IMR-90 (cell line): ENCODE measurements at regions not wholly inside any gene's neighbourhood (a gene's known extent, or its start where the extent isn't known, plus 50 kb on each side); places are given as distances from the start of the nearest gene placed in this dataset.

ENCODE experiments used
- ATAC-seq: fragments of 200-7000 bp; cut with Tn5 transposase; 2 replicates; pipeline ENCODE4 v1.9.1; 2020; ENCODE audit warnings: low read depth, mild to moderate bottlenecking, moderate library complexity
- BruUV-seq: library from RNA; stranded (reverse); fragments of 400-500 nt; replicated peaks from 2 replicates; lab custom pipeline; 2021; lab: Mats Ljungman, UMichigan
- CTCF ChIA-PET: fragments of 300-600 bp; formaldehyde crosslinking; extraction: SDS; loops from one replicate; lab custom pipeline; 2021; ENCODE audit warnings: antibody characterized with exemption; lab: Yijun Ruan, JAX
- POLR2A ChIA-PET: fragments of 300-600 bp; sonication (Branson Sonifier 250); formaldehyde crosslinking; loops from one replicate; lab custom pipeline; 2022; ENCODE audit warnings: antibody characterized with exemption; ENCODE audit not compliant: unreplicated experiment; lab: Charles Lee
- DNase-seq: peaks from one replicate; pipeline ENCODE4 v3.0.0; 2013
- H2AFZ ChIP-seq: replicated peaks from 2 replicates; pipeline ENCODE3; 2013; ENCODE audit warnings: low read length, mild to moderate bottlenecking; ENCODE audit not compliant: poor library complexity
- H2AK5ac ChIP-seq: 2 replicates; pipeline ENCODE4 v1.6.1; 2013; ENCODE audit warnings: low read depth, low read length, inconsistent platforms
- H2AK9ac ChIP-seq: replicated peaks from 2 replicates; pipeline ENCODE3; 2013; ENCODE audit warnings: mild to moderate bottlenecking, low read depth, low read length, moderate library complexity; ENCODE audit not compliant: poor library complexity
- H2BK120ac ChIP-seq: 2 replicates; pipeline ENCODE4 v1.6.1; 2013; ENCODE audit warnings: low read depth, low read length, inconsistent platforms
- H2BK15ac ChIP-seq: 3 replicates; pipeline ENCODE4 v1.6.1; 2013; ENCODE audit warnings: low read depth, low read length, inconsistent platforms
- H2BK20ac ChIP-seq: 2 replicates; pipeline ENCODE4 v1.6.1; 2013; ENCODE audit warnings: low read depth, mild to moderate bottlenecking, inconsistent platforms, low read length, moderate library complexity
- H2BK5ac ChIP-seq: 2 replicates; pipeline ENCODE4 v1.6.1; 2013; ENCODE audit warnings: mild to moderate bottlenecking, low read depth, low read length, inconsistent platforms; ENCODE audit not compliant: poor library complexity, severe bottlenecking
- H3K14ac ChIP-seq: replicated peaks from 2 replicates; pipeline ENCODE4 v1.6.1; 2013; ENCODE audit warnings: low read depth, low read length, inconsistent platforms
- H3K18ac ChIP-seq: 2 replicates; pipeline ENCODE4 v1.6.1; 2013; ENCODE audit warnings: low read depth, low read length, control low read depth
- H3K23ac ChIP-seq: 2 replicates; pipeline ENCODE4 v1.6.1; 2013; ENCODE audit warnings: low read depth, low read length, inconsistent platforms
- H3K27ac ChIP-seq: 2 replicates; pipeline ENCODE4 v1.5.1; 2013; ENCODE audit warnings: mild to moderate bottlenecking, control low read depth, low read length; ENCODE audit not compliant: insufficient read depth
- H3K27me3 ChIP-seq: 2 replicates; pipeline ENCODE4 v1.6.1; 2013; ENCODE audit warnings: low read length; ENCODE audit not compliant: control insufficient read depth, insufficient read depth
- H3K36me3 ChIP-seq: 2 replicates; pipeline ENCODE4 v1.6.1; 2013; ENCODE audit warnings: low read length, mixed read lengths; ENCODE audit not compliant: control insufficient read depth, insufficient read depth
- H3K4ac ChIP-seq: 2 replicates; pipeline ENCODE4 v1.6.1; 2013; ENCODE audit warnings: low read depth, low read length, inconsistent platforms
- H3K4me1 ChIP-seq: 2 replicates; pipeline ENCODE4 v1.6.1; 2013; ENCODE audit warnings: low read length, mixed read lengths; ENCODE audit not compliant: control insufficient read depth, insufficient read depth
- H3K4me2 ChIP-seq: 2 replicates; pipeline ENCODE4 v1.6.1; 2013; ENCODE audit warnings: low read depth, mild to moderate bottlenecking, control low read depth, low read length, moderate library complexity
- H3K4me3 ChIP-seq: 2 replicates; pipeline ENCODE4 v1.5.1; 2013; ENCODE audit warnings: low read depth, mild to moderate bottlenecking, control low read depth, low read length, moderate library complexity; ENCODE audit not compliant: insufficient read depth
- H3K56ac ChIP-seq: 2 replicates; pipeline ENCODE4 v1.6.1; 2013; ENCODE audit warnings: low read length, inconsistent platforms; ENCODE audit not compliant: insufficient read depth; ENCODE audit errors: extremely low read depth
- H3K79me1 ChIP-seq, 2 experiments: 2 replicates each; pipeline ENCODE4 v1.6.1; 2013; ENCODE audit warnings: low read length in 2 of 2, inconsistent platforms in 1 of 2, low read depth in 1 of 2
- H3K9ac ChIP-seq: 2 replicates; pipeline ENCODE4 v1.6.1; 2013; ENCODE audit warnings: low read depth, low read length, control low read depth
- H3K9me1 ChIP-seq: 2 replicates; pipeline ENCODE4 v1.6.1; 2013; ENCODE audit warnings: low read length, inconsistent platforms; ENCODE audit not compliant: insufficient read depth
- H3K9me3 ChIP-seq: 2 replicates; pipeline ENCODE4 v1.6.1; 2013; ENCODE audit warnings: low read length; ENCODE audit not compliant: control insufficient read depth, insufficient read depth
- H4K20me1 ChIP-seq: 2 replicates; pipeline ENCODE4 v1.6.1; 2013; ENCODE audit warnings: low read length, inconsistent platforms; ENCODE audit not compliant: insufficient read depth
- H4K5ac ChIP-seq: 2 replicates; pipeline ENCODE4 v1.6.1; 2013; ENCODE audit warnings: mild to moderate bottlenecking, low read depth, low read length, control low read depth
- H4K8ac ChIP-seq, 2 experiments: 2 replicates each; pipeline ENCODE4 v1.6.1; 2013; ENCODE audit warnings: low read depth in 2 of 2, low read length in 2 of 2, control low read depth in 1 of 2, inconsistent platforms in 1 of 2
- H4K91ac ChIP-seq: 2 replicates; pipeline ENCODE4 v1.6.1; 2013; ENCODE audit warnings: low read depth, low read length, inconsistent platforms; ENCODE audit not compliant: insufficient read depth
- CHD1 ChIP-seq: IDR thresholded peaks from 2 replicates; pipeline ENCODE4 v1.6.1; 2012; ENCODE audit warnings: low read depth, low read length, improper control_type of control experiment
- FOS ChIP-seq: fragments of 150-350 bp; IDR thresholded peaks from 2 replicates; pipeline ENCODE4 v1.6.1; 2016; ENCODE audit warnings: low read depth, low read length
- MXI1 ChIP-seq: IDR thresholded peaks from 2 replicates; pipeline ENCODE4 v1.6.1; 2012; ENCODE audit warnings: low read depth, mild to moderate bottlenecking, low read length, moderate library complexity, borderline replicate concordance
- RAD21 ChIP-seq: IDR thresholded peaks from 2 replicates; pipeline ENCODE4 v1.6.1; 2012; ENCODE audit warnings: low read length, improper control_type of control experiment
- RCOR1 ChIP-seq: IDR thresholded peaks from 2 replicates; pipeline ENCODE4 v1.6.1; 2012; ENCODE audit warnings: mild to moderate bottlenecking, low read length, improper control_type of control experiment; ENCODE audit not compliant: insufficient replicate concordance
- RFX5 ChIP-seq: IDR thresholded peaks from 2 replicates; pipeline ENCODE4 v1.8.0; 2012; ENCODE audit warnings: low read depth, mild to moderate bottlenecking, low read length, moderate library complexity
- SMC3 ChIP-seq: fragments of 150-350 bp; IDR thresholded peaks from 2 replicates; pipeline ENCODE4 v1.6.1; 2016; ENCODE audit warnings: low read depth, mild to moderate bottlenecking, antibody characterized with exemption, low read length, moderate library complexity
- WGBS, 2 experiments: methylation state at CpG; one replicate each; pipeline versions ENCODE4 v1.1.5 to v1.1.7; 2013; ENCODE audit warnings: missing lambda C conversion rate in 2 of 2; ENCODE audit not compliant: insufficient read length in 1 of 2; ENCODE audit errors: extremely low coverage in 2 of 2; 5-methylcytosine and 5-hydroxymethylcytosine counted together
- dilution Hi-C: fragments of 300-500 bp; cut with HindIII; formaldehyde crosslinking; loops from one replicate; pipeline ENCODE4 v1.14.3; 2018; ENCODE audit warnings: low sequenced_read_pairs; ENCODE audit not compliant: unreplicated experiment
- in situ Hi-C: fragments of 300-500 bp; cut with MboI; formaldehyde crosslinking; loops from 3 replicates; pipeline ENCODE4 v1.14.3; 2019; ENCODE audit warnings: low sequenced_read_pairs, inconsistent platforms, mixed read lengths
- intact Hi-C: fragments of 100-400 bp; cut with micrococcal nuclease; formaldehyde crosslinking; loops from 2 replicates; pipeline ENCODE4 v1.10.0; 2022
- TF ChIP-seq, protein P1 (sequence below): conservative IDR thresholded peaks from 2 replicates; pipeline ENCODE4 v1.5.1; 2012; ENCODE audit warnings: mild to moderate bottlenecking, low read depth, low read length, improper control_type of control experiment

DNA sequence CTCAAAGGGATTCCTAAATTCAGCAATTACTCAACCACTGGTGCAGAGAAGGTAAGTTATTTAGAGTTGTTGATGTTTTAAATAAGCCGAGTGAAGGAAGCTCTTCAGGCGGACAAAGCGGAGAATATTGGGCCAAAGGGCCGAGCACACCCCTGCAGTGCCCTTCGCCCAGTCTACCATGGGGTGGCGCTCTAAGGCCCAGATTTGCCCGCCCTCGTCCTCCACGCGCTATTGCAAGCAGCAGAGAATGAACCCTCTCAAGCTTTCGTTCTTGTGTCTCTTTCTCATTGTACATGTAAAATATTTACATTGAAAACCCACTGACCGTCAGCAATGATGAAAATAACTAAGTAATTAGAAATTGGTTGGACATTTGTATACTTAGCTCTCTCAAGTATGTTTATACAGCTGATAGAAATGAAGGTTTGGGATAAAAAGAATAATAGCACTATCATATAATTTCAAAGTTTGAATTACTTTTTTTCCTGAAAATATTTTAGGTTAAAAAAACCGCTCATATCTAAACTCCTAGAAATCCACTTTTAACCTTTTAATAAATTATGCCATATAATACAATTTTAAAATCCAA, 195.0 kb upstream of the CEP162 start:
- no peak overlapping the region; the same call in 1 of the 2 replicates for H3K4me2 ChIP-seq
- in situ Hi-C loops = loop anchor here (10.0 kb wide), 1 partner anchor 342 kb away; the partner anchor contains the start of gene TBX18

More for the DNA sequence above, 195.0 kb upstream of the CEP162 start:
- CTCF ChIA-PET = interaction anchor here (0.6 to 1.3 kb wide), 5 partner anchors 9 to 1029 kb away, joined by 3 to 4 read pairs (median 3); no protein-coding TSS in a partner anchor
- peak; percentile 41 for DNase-seq
- Histone ChIP-seq H4K5ac (no peak overlapping the region), H2AFZ (no peak overlapping the region), H3K79me1 (no peaks in the 10 kb centered on the region), H2AK9ac (no peak overlapping the region), H3K4me1 (no peaks in the 10 kb centered on the region), H3K14ac (no peak overlapping the region), H3K9me1 (no peaks in the 10 kb centered on the region), H2BK15ac (no peak overlapping the region), H2BK20ac (no peak overlapping the region), H4K20me1 (no peaks in the 10 kb centered on the region), H2AK5ac (no peak overlapping the region), H3K27ac (no peak overlapping the region), H4K91ac (no peak overlapping the region), H3K27me3 (peaks cover 5% of the 10 kb centered on the region), H3K56ac (no peak overlapping the region), H3K9me3 (no peaks in the 10 kb centered on the region), H3K23ac (no peak overlapping the region), H3K36me3 (no peaks in the 10 kb centered on the region), H3K9ac (no peak overlapping the region), H3K4ac (no peak overlapping the region), H3K18ac (no peak overlapping the region), H4K8ac (no peak overlapping the region), H2BK5ac (no peak overlapping the region), H2BK120ac (no peak overlapping the region), H3K4me3 (no peak overlapping the region)
- ATAC-seq = peak; percentile 93
- dilution Hi-C loops = no loop called here
- WGBS, 2 experiments = 13% methylated on average over 3 of the region's 13 CpGs; no CpG with 5 or more reads in 1 of the 2 experiments
- intact Hi-C loops = loop anchor here (1.0 to 10.0 kb wide), 5 partner anchors 265 to 702 kb away; no protein-coding TSS in a partner anchor
- TF ChIP-seq RAD21 (peak; percentile 89), RFX5 (no peak), RCOR1 (no peak), FOS (no peak), CHD1 (no peak), SMC3 (peak; percentile 92), MXI1 (no peak)
- TF ChIP-seq, protein P1, sequence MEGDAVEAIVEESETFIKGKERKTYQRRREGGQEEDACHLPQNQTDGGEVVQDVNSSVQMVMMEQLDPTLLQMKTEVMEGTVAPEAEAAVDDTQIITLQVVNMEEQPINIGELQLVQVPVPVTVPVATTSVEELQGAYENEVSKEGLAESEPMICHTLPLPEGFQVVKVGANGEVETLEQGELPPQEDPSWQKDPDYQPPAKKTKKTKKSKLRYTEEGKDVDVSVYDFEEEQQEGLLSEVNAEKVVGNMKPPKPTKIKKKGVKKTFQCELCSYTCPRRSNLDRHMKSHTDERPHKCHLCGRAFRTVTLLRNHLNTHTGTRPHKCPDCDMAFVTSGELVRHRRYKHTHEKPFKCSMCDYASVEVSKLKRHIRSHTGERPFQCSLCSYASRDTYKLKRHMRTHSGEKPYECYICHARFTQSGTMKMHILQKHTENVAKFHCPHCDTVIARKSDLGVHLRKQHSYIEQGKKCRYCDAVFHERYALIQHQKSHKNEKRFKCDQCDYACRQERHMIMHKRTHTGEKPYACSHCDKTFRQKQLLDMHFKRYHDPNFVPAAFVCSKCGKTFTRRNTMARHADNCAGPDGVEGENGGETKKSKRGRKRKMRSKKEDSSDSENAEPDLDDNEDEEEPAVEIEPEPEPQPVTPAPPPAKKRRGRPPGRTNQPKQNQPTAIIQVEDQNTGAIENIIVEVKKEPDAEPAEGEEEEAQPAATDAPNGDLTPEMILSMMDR = peak; percentile 84
- POLR2A ChIA-PET = no interaction called here
- no TSS peak for BruUV-seq
